ENCODE measurements at regions not wholly inside any gene's neighbourhood (a gene's known extent, or its start where the extent isn't known, plus 50 kb on each side); places are given as distances from the start of the nearest gene placed in this dataset.

DNA sequence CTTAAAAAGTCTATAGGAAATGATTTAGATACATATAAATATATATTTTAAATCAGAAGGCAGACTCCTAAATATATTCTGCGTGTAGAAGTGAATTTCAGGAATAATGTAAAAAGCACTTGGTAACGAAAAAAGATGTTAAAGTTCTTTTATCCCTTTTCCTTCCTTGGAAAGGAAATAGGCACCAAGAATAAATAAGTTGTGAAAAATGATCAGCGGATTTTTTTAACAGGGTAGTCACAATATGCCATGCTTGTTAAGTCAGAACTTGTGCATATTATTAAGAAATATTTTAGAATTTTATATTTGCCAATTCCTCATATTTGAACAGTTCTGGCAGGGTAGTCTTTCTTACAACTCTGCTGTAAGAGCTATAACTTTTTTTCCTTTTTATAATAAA, 173.8 kb downstream of the CD83 start:
- TF ChIP-seq, protein P1, sequence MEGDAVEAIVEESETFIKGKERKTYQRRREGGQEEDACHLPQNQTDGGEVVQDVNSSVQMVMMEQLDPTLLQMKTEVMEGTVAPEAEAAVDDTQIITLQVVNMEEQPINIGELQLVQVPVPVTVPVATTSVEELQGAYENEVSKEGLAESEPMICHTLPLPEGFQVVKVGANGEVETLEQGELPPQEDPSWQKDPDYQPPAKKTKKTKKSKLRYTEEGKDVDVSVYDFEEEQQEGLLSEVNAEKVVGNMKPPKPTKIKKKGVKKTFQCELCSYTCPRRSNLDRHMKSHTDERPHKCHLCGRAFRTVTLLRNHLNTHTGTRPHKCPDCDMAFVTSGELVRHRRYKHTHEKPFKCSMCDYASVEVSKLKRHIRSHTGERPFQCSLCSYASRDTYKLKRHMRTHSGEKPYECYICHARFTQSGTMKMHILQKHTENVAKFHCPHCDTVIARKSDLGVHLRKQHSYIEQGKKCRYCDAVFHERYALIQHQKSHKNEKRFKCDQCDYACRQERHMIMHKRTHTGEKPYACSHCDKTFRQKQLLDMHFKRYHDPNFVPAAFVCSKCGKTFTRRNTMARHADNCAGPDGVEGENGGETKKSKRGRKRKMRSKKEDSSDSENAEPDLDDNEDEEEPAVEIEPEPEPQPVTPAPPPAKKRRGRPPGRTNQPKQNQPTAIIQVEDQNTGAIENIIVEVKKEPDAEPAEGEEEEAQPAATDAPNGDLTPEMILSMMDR (IDR thresholded peaks at IDR 0.05 in 2 of 3, conservative IDR thresholded peaks at IDR 0.05 in 1 of 3; ENCODE audit: borderline replicate concordance in 1 of 3, insufficient read depth in 1 of 3, low read depth in 2 of 3, low read length in 2 of 3), result no peak
- no peak for TF ChIP-seq POLR2A (IDR thresholded peaks at IDR 0.05; ENCODE audit: borderline replicate concordance, extremely low read depth, insufficient read depth, insufficient read length)

Measured in HCT116 (cell line).